HG03575 (cell line): ENCODE measurements at regions not wholly inside any gene's neighbourhood (a gene's known extent, or its start where the extent isn't known, plus 50 kb on each side); places are given as distances from the start of the nearest gene placed in this dataset.
"Not testable (repeated sequence)": the region's sequence is repeated elsewhere in the genome, so short reads cannot be mapped to it uniquely, and the experiment has no call there.

Experiments
- ATAC-seq: cut with Tn5 transposase; IDR thresholded peaks from one replicate; pipeline ENCODE4 v1.9.1; 2021; ENCODE audit not compliant: unreplicated experiment, insufficient number of reproducible peaks, low FRiP score; ENCODE audit errors: extremely low read depth

DNA sequence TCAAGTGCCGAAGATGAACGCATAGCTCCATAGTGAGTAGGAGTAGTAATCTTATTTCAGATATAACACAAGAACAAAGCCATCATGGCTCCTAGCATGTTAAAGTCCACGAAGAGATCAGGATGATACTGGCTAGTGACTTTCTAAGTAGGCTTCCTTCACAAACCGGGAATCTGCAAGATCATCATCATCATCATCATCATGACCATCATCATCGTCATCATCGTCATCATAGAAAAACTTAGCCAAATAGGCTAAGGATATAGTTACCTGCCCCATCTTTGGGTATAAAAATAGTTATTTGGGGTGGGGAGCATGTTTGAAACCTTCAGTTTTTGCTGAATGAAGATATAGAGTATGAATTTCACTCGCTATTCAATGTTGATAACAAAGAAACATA, 57.9 kb downstream of the PYDC2 start:
- ATAC-seq: no peak

DNA sequence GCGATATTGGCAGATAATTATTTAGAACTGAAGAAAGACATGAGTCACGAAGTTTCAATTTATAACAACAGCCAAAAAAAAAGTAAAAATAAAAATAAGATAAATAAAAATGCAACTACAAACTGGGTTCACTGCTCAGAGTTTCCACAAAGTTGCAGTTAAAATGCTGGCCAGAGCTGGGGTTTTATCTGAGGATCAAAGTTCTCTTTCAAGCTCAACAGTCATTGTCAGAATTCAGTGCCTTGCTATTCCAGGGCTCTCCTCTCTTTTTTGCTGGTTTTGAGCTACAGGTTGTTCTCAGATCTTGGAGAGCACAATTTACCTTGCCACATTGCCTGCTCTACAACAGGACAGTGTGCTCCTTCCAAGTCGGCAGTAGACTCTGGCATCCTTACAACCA, 60.1 kb downstream of the PYDC2 start:
- no peak for ATAC-seq

DNA sequence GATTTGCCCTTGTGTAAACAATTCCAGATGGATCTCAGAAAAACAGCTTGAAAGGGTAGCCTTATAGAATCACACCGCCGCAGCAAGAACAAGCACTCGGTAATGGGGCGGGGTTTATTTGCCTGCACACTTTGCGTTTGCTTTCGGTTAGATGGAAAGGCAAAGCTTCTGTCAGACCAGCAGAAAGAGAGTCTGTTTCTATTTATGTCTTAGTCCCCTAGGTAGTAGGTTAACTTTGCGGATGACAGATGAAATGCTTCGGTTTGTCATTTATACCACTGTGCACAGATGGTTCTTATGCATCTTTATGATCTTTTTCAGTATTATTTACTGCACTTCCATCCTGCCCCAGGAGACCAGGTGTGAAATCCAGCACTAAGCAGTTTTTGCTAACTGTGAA, 62.2 kb downstream of the PYDC2 start:
- ATAC-seq: no peak

DNA sequence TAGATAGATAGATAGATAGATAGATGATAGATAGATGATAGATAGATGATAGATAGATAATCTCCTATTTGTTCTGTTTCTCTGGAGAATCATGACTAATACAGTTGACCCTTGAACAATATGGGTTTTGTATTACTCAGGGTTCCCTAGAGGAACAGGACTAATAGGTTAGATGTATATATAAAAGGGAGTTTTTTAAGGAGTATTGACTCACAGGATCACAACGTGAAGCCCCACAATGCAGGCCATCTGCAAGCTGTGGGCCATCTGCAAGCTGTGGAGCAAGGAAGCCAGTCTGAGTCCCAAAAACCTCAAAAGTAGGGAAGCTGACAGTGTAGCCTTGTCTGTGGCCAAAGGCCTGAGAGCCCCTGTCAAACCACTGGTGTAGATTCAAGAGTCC, 67.6 kb downstream of the PYDC2 start:
- ATAC-seq: no peak

DNA sequence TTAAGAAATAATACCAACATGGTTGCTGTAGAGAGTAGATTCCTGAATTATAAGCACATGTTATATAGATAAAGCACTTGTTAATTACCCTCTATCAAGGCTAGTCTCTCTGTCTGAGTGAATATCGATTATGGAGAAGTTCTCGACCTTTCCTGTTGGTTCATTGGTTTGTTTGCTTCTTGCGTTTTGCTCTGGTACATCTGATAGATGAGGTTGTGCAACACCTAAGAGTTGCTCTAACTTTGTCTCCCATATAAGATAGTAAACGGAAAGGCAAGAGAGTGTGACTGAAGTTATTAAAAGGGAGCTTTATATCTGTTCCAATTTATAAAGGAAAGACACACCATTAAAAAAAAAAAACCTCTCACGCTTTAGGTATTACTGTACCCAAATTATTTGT, 69.0 kb downstream of the PYDC2 start:
- no peak for ATAC-seq

DNA sequence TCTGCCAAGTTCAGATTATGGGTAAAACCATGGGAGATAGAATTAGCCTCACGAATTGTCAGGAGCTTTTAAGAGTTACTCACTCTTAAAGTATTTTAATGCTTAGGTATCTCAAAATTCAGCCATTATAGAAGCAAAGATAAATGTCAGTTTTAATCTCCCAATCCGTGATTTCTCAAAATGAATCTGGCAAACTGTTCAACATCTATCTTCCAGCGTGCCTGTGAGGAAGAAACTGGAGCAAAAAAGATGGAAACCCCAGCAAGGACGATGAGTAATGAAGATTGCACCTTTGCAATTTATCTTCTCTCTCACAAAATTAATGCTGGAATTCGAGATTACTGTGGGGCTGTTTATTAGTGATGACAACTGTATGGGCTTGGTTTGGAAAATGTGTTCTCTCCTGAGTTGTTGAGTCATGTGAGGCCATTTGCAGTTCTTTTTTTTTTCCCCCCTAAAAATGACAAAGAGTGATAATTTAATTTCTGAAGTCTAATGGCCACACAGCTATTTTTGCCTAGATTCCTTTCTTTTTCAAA, 70.5 kb downstream of the PYDC2 start:
- no peak for ATAC-seq

DNA sequence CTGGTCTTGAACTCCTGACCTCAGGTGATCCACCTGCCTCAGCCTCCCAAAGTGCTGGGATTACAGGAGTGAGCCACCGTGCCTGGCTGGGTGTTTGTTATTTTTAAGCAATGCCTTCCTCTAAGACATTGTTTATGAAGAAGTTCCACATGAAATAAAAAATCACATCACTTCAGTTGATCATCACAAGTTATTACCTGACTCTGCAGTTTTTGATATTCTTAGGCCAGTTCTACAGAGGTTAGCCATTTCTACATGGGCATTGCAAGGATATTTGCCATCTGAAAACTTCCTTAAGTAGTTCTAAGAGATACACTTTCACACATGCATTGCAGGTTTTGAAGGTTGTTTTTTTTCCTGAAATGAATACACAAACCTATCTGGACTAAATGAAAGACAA, 82.1 kb downstream of the PYDC2 start:
- ATAC-seq: no peak

DNA sequence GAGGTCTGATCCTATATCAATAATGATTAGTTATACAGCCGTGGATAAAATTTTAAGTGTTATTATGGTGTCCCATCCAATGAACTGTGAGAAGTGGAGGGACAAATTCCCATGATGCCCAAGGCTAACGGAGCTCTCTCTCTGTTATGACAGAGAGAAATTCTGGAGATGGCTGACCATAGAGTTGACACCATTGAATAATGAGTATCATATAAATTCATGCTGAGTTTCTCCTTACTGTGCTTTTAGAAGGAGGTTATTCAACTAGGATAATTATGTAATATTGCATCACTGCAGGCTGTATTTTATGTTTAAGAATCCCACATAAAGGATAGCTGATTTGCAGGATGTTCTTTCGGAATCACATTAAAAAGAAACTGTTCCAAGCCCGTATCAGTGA, 82.9 kb downstream of the PYDC2 start:
- no peak for ATAC-seq

DNA sequence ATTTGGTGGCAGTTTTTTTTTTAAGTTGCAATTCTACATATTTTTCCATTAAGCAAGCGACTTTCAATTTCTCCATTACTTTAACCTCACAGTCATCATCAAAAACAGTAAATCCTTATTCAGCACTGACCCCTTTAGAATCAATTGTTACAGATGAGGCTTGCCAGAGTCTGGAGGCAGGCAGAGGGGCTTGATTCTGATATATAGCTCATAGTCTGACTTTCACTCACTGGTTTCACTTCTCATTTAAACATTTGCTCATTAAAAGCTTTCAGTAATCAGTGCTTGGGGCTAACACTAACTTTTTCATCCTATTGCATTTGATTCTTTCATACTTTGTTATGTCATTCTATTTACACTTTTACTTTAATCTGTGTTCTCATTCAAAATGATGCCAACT, 88.4 kb downstream of the PYDC2 start:
- no peak for ATAC-seq

DNA sequence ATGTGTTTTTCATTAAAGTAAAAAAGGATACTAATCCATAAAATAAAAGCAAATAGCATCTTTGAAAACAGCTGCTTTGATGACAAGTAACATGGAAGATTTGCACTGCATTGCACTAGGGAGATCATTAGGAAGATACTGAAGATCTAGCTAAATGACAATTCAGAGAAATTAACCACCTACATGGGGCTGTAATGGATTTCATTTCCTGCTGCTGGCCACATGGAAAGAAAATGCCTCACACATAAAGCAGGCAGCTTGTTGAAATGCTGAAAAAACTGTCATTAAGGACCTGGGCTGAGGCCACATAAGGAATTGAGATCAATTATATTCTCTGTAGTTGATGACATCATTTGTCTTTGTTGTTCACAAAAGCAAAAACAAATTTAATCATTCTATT, 94.1 kb downstream of the PYDC2 start:
- no peak for ATAC-seq

DNA sequence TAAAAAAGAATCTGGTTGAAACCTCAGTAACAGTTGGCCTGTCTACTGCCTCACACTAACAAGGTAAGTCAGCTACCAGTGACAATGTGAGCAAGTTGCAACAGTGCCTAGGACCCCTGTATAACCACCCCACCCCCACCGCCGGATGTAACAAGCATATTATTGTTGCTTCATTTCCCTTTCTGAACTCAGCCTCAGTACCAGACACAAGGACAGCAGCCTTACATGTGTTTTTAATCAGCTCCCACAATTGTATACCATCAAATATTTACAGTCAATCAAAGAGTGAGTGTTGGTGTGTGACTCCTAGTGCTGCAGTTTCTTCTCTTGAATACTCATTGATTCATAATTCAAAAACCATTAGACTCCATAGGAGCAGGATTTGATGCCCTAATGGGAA, 96.4 kb downstream of the PYDC2 start:
- no peak for ATAC-seq

DNA sequence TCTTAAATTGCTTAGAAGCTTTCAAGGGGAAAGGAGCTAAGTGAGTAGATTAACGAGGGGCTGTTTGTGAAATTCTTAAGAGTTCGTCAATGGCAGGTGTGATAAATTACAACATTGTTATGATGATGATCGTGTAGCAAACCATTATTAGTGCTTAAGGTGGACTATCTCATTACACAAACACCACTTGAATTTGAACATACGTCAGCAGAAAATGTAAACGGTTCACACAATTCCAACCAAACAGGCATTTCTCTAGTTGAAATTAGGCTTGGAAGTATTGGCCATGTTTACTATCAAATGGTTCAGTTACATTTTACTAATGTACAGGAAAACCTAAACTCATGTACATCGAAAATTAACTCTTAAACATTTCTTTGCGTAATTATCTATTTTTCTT, 102.8 kb downstream of the PYDC2 start:
- no peak for ATAC-seq

DNA sequence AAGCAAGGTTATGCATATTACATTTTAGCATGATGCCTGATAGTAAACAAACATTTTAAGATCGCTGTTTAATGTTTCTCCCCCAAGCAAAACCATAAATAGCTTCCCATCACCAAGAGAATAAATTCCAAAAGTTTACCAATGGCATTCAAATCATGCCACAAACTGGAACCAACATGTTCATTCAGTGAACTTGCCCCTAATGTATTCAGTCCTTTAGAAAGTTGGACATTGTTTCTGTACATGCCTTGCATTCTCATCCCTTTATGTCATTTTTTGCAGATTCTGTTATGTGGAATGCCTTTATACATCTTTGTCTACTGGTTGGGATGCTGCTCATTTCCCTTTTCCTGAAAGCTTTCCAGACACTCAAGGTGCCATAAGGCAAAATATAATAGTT, 105.5 kb downstream of the PYDC2 start:
- no peak for ATAC-seq

DNA sequence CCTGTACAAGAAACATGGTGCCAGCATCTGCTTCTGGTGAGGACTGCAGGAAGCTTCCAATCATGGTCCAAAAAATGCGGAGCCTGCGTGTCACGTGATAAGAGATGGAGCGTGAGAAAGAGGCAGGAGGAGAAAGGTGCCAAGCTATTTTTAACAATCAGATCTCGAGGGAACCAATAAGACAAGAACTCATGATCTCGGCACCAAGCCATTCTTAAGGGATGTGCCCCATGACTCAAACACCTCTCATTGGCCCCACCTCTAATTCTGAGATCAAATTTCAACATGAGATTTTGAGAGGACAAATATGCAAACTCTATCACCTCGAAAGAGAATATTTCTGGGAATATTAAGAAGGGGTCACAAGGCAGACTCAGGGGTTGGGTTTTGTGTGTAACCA, 107.2 kb downstream of the PYDC2 start:
- ATAC-seq: no peak

DNA sequence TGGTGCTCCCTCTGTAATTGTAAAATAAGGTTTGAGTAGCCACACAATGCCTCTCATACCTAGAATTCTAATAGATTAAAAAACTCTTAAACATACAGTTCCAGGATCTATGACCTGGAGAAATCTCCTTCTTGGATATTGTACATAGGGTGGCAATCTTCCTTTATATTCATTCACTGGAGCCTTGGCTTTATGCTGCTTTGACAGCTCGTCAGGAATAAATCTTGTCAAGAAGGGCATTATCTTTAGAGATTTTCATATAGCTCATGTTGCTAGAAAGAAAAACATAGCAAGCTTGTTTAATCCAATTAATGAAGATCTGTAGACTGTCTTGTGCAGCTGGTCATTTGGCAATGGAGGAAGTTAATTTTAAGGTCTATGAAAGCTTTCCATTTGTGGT, 131.1 kb downstream of the PYDC2 start:
- ATAC-seq: no peak

DNA sequence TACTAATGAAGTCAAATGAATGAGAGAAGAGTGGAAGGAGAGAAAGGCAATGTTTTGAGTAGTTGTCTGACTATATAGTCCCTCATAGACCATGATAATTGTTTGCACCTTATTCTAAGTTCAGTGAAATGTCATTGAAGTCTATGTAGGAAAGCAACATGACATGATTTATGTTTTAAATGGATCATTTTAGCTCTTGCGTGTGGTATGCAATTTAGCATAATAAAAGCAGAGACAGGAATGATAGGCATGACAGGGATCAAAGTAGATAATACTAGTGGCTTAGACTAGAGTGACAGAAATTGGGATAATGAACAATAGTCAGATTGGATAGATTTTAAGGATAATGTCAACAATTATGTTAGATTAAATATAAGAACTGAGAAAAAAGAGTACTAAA, 132.5 kb downstream of the PYDC2 start:
- no peak for ATAC-seq

DNA sequence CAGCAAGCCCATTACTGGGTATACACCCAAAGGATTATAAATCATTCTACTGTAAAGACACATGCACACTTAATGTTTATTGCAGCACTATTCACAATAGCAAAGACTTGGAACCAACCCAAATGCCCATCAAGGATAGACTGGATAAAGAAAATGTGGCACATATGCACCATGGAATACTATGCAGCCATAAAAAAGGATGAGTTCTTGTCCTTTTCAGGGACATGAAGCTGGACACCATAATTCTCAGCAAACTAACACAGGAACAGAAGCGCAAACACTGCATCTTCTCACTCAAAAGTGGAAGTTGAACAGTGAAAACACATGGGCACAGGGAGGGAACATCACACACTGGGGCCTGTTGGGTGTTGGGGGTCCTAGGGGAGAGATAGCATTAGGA, 154.5 kb downstream of the PYDC2 start:
- ATAC-seq: not testable (repeated sequence)

DNA sequence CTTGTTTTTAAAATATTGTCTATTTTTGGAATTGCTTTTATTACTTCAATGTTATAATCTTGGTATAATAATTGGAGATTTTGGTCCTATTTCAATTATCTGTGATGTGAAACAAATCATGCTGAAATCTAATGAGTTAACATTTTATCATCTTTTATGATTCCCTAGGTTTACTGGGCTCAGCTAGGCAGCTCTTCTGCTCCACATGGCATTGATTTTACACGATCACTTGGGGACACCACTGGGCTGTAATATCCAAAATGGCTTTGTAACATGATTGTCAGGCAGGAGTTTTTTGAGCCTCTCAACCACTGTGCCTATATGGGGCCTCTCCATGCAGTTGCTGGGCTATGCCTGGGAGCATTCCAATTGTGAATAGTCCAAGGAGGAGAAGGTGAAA, 163.3 kb downstream of the PYDC2 start:
- no peak for ATAC-seq

DNA sequence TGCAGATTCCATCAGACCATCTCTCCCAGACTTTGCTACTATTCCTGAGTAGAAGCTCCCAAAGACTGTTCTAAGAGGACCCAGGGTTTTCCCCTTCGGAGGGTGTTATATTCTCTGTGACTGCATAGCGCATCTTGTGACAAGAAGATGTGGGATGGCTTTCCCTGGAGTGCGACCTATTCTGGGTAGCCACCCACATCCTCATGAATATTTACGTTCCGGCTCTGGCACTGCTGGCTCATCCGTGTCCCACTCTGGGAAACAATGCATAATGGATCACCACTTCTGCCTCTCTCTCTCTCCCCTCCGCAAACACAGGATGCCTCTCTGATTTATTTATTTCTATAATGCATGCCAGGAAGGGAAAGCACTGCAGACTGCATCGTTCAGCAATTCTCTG, 166.1 kb downstream of the PYDC2 start:
- no peak for ATAC-seq

DNA sequence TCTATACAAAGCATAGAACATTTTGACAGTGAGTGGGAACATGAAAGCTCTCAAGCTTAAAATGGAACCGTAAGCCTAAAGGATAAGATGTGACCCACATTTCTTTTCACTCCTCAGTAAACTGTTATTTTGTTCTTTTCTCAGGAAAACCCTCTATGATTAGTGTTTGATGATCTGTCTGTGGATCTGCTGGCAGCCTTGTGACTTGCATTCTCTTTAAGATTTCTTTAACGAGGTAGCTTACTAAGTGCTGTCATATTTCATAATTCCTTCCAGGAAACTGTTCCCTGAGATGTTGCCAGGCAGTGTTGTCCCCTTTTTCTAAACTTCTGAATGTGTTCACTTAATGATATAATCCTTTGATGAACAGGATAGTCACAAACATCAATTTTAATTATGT, 167.6 kb downstream of the PYDC2 start:
- no peak for ATAC-seq

DNA sequence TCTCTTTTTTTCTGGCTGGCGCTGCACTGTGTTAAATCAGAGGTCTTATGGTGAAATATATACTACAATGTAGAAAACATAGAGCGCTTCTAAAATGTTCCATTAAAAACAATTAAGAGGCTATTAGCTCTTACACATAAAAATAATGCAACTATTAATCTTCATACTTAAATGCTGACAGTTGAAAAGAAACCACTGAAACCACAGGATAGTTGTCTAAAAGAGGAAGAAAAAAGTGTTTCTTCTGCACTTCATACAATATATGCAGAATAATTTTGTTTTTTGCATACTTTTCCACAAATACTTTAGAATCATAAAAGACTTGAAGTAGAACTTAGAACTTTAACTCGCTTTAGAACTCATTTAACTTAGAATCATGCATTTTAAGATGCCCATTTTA, 170.5 kb downstream of the PYDC2 start:
- ATAC-seq: no peak

DNA sequence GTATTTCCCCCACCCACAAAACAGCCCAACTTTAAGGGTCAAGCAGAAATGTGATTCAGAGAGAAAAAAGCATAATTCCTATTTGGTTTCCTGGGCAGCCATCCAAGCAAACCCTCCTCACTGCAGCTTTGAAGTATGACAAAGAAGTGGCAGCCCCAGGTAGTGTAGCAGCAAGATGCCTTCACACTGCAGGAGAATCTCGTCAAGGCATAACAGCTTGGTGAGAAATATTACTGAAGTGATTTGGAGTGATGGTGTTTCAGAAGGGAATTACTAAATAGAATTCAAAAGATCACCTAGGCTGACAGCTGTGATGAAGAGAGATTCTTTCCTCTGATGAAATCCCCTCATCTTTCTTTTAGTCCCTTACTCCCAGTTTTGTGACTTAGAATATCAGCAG, 173.9 kb downstream of the PYDC2 start:
- ATAC-seq: no peak
